ENCODE measurements at regions not wholly inside any gene's neighbourhood (a gene's known extent, or its start where the extent isn't known, plus 50 kb on each side); places are given as distances from the start of the nearest gene placed in this dataset.
A peak's percentile ranks its signal among the peaks of the same experiment; 100 is the strongest.

GRCh38 chr11:105458071-105458470 lies 151.8 kb upstream of the GRIA4 start:
- Histone ChIP-seq H4K20me1 (ENCODE audit: low read length) (no peaks in the 10 kb centered on the region), H3K4me2 (ENCODE audit: low read length) (no peak overlapping the region), H2AFZ (ENCODE audit: low read length) (no peak overlapping the region), H3K9me2 (replicated peaks; ENCODE audit: low read length) (no peaks in the 10 kb centered on the region), H3K9me3 (ENCODE audit: low read length) (no peaks in the 10 kb centered on the region), H3K9ac (ENCODE audit: low read length) (no peak overlapping the region), H3K36me3 (ENCODE audit: low read depth, low read length) (no peaks in the 10 kb centered on the region), H3K4me3 (ENCODE audit: low read length) (no peak overlapping the region), H3K79me2 (ENCODE audit: low read length) (no peaks in the 10 kb centered on the region), H3K4me1 (ENCODE audit: insufficient read depth, low read length) (no peaks in the 10 kb centered on the region), H3K27ac (ENCODE audit: low read length) (no peak overlapping the region), H3K27me3 (ENCODE audit: low read length) (no peaks in the 10 kb centered on the region), H3F3A (ENCODE audit: low read length, unreplicated experiment) (no peaks in the 10 kb centered on the region)
- ChIA-PET POLR2A (ENCODE audit: unreplicated experiment) (no interaction called here), CTCF (no interaction called here)
- intact Hi-C loops (cut with micrococcal nuclease), result no loop called here
- ATAC-seq (no peak), DNase-seq (no peak)
- TF ChIP-seq EZH2 (IDR thresholded peaks at IDR 0.05; ENCODE audit: low read length, unreplicated experiment) (no peak), EZH2phosphoT487 (IDR thresholded peaks at IDR 0.05; ENCODE audit: borderline replicate concordance, low read length) (no peak), CTCF (conservative IDR thresholded peaks at IDR 0.05; ENCODE audit: low read depth, low read length) (no peak)
- no TSS peak for BruUV-seq (replicated peaks)

GRCh38 chr11:105456950-105457349 lies 152.9 kb upstream of the GRIA4 start:
- H3K27me3 ChIP-seq (ENCODE audit: low read length), result no peaks in the 10 kb centered on the region
- BruUV-seq (replicated peaks), result no TSS peak
- DNase-seq (no peak), ATAC-seq (no peak)
- H3K9me3 ChIP-seq (ENCODE audit: low read length), result no peaks in the 10 kb centered on the region
- no peak overlapping the region for H3K9ac ChIP-seq (ENCODE audit: low read length)
- H3K79me2 ChIP-seq (ENCODE audit: low read length), result no peaks in the 10 kb centered on the region
- H3K4me3 ChIP-seq (ENCODE audit: low read length), result no peak overlapping the region
- no peak overlapping the region for H3K4me2 ChIP-seq (ENCODE audit: low read length)
- H3K36me3 ChIP-seq (ENCODE audit: low read depth, low read length), result no peaks in the 10 kb centered on the region
- no peaks in the 10 kb centered on the region for H3F3A ChIP-seq (ENCODE audit: low read length, unreplicated experiment)
- no peaks in the 10 kb centered on the region for H4K20me1 ChIP-seq (ENCODE audit: low read length)
- no peaks in the 10 kb centered on the region for H3K9me2 ChIP-seq (replicated peaks; ENCODE audit: low read length)
- H3K4me1 ChIP-seq (ENCODE audit: insufficient read depth, low read length), result no peaks in the 10 kb centered on the region
- CTCF ChIA-PET, result no interaction called here
- intact Hi-C loops (cut with micrococcal nuclease), result no loop called here
- no peak overlapping the region for H3K27ac ChIP-seq (ENCODE audit: low read length)
- POLR2A ChIA-PET (ENCODE audit: unreplicated experiment), result no interaction called here
- TF ChIP-seq EZH2 (IDR thresholded peaks at IDR 0.05; ENCODE audit: low read length, unreplicated experiment) (no peak), CTCF (conservative IDR thresholded peaks at IDR 0.05; ENCODE audit: low read depth, low read length) (peak; percentile 59), EZH2phosphoT487 (IDR thresholded peaks at IDR 0.05; ENCODE audit: borderline replicate concordance, low read length) (no peak)
- no peak overlapping the region for H2AFZ ChIP-seq (ENCODE audit: low read length)

- ChIA-PET POLR2A (ENCODE audit: unreplicated experiment) (no interaction called here), CTCF (no interaction called here)
- Histone ChIP-seq H3K9me2 (replicated peaks; ENCODE audit: low read length) (no peaks in the 10 kb centered on the region), H2AFZ (ENCODE audit: low read length) (no peak overlapping the region), H3K27me3 (ENCODE audit: low read length) (no peaks in the 10 kb centered on the region), H3F3A (ENCODE audit: low read length, unreplicated experiment) (no peaks in the 10 kb centered on the region), H4K20me1 (ENCODE audit: low read length) (no peaks in the 10 kb centered on the region), H3K27ac (ENCODE audit: low read length) (no peak overlapping the region), H3K4me1 (ENCODE audit: insufficient read depth, low read length) (no peaks in the 10 kb centered on the region), H3K9ac (ENCODE audit: low read length) (no peak overlapping the region), H3K9me3 (ENCODE audit: low read length) (no peaks in the 10 kb centered on the region), H3K4me2 (ENCODE audit: low read length) (no peak overlapping the region), H3K36me3 (ENCODE audit: low read depth, low read length) (no peaks in the 10 kb centered on the region), H3K79me2 (ENCODE audit: low read length) (no peaks in the 10 kb centered on the region), H3K4me3 (ENCODE audit: low read length) (no peak overlapping the region)
- DNase-seq (no peak), ATAC-seq (no peak)
- intact Hi-C loops (cut with micrococcal nuclease), result no loop called here
- BruUV-seq (replicated peaks), result no TSS peak
- TF ChIP-seq EZH2 (IDR thresholded peaks at IDR 0.05; ENCODE audit: low read length, unreplicated experiment) (no peak), CTCF (conservative IDR thresholded peaks at IDR 0.05; ENCODE audit: low read depth, low read length) (no peak), EZH2phosphoT487 (IDR thresholded peaks at IDR 0.05; ENCODE audit: borderline replicate concordance, low read length) (no peak)
Measured at GRCh38 chr11:105449100-105449734, 160.7 kb upstream of the GRIA4 start.

All from PC-3 (cell line).